B cell (primary cell): ENCODE measurements at regions not wholly inside any gene's neighbourhood (a gene's known extent, or its start where the extent isn't known, plus 50 kb on each side); places are given as distances from the start of the nearest gene placed in this dataset.

Source experiments
- ATAC-seq: fragments of 200-7000 bp; cut with Tn5 transposase; one replicate; pipeline ENCODE4 v1.10.0; 2021; ENCODE audit warnings: low read depth, mild to moderate bottlenecking, moderate number of reproducible peaks, moderate library complexity
- CTCF ChIA-PET: fragments of 350-600 bp; sonication (Branson Sonifier 250); formaldehyde crosslinking; loops from one replicate; lab custom pipeline; 2021; ENCODE audit warnings: antibody characterized with exemption, inconsistent platforms; lab: Charles Lee
- POLR2A ChIA-PET: fragments of 350-600 bp; sonication (Branson Sonifier 250); formaldehyde crosslinking; loops from one replicate; lab custom pipeline; 2021; ENCODE audit warnings: antibody characterized with exemption; lab: Charles Lee
- DNase-seq: peaks from one replicate; pipeline ENCODE4 v3.0.0; 2013
- H2AFZ ChIP-seq: 2 replicates; pipeline ENCODE4 v1.6.1; 2012; ENCODE audit warnings: mild to moderate bottlenecking, low read depth, low read length; ENCODE audit not compliant: insufficient read depth, poor library complexity, severe bottlenecking
- H3K27ac ChIP-seq, 2 donors: 1 replicate in 1 of 2; 2 replicates in 1 of 2; pipeline ENCODE4 v1.5.1; 2012 to 2013; ENCODE audit warnings: low read length in 2 of 2, mild to moderate bottlenecking in 2 of 2, moderate library complexity in 1 of 2
- H3K27me3 ChIP-seq, 4 experiments: fragments of 200-600 bp in 1 of 4; sonication (generic) in 1 of 4; replicated peaks in 1 of 4; 1 replicate in 2 of 4; 2 replicates in 2 of 4; pipeline versions ENCODE4 v1.6.1 to v1.7.0; 2013 to 2016; ENCODE audit warnings: low read length in 3 of 4, mild to moderate bottlenecking in 2 of 4, mixed read lengths in 1 of 4, moderate library complexity in 1 of 4; ENCODE audit not compliant: insufficient read depth in 4 of 4, control insufficient read depth in 3 of 4; ENCODE audit errors: control extremely low read depth in 1 of 4
- H3K36me3 ChIP-seq, 2 experiments: replicated peaks in 1 of 2; 1 replicate in 1 of 2; 2 replicates in 1 of 2; pipeline versions ENCODE4 v1.6.1 to v1.7.1; 2013; ENCODE audit warnings: low read length in 1 of 2; ENCODE audit not compliant: insufficient read depth in 2 of 2, control insufficient read depth in 1 of 2; ENCODE audit errors: control extremely low read depth in 1 of 2, extremely low read depth in 1 of 2
- H3K4me1 ChIP-seq, 2 donors: fragments of 200-600 bp in 1 of 2; sonication (generic) in 1 of 2; 1 replicate in 1 of 2; 2 replicates in 1 of 2; pipeline versions ENCODE4 v1.5.1 to v1.6.1; 2013 to 2017; ENCODE audit warnings: low read length in 2 of 2; ENCODE audit not compliant: control insufficient read depth in 2 of 2, insufficient read depth in 2 of 2
- H3K4me2 ChIP-seq: replicated peaks from 2 replicates; pipeline ENCODE3; 2012; ENCODE audit warnings: mild to moderate bottlenecking, low read depth, low read length; ENCODE audit not compliant: poor library complexity, severe bottlenecking
- H3K4me3 ChIP-seq, 5 experiments: fragments of 200-600 bp in 1 of 5; sonication (generic) in 1 of 5; 1 replicate in 3 of 5; 2 replicates in 2 of 5; pipeline versions ENCODE4 v1.5.1 to v1.7.0; 2011 to 2016; ENCODE audit warnings: low read length in 4 of 5, mild to moderate bottlenecking in 4 of 5, low read depth in 2 of 5, control low read depth in 1 of 5, moderate library complexity in 1 of 5; ENCODE audit not compliant: insufficient read depth in 1 of 5; ENCODE audit errors: control extremely low read depth in 1 of 5, extremely low read depth in 1 of 5
- H3K79me2 ChIP-seq: fragments of 200-600 bp; sonication (generic); one replicate; pipeline ENCODE4 v1.6.0; 2016; ENCODE audit warnings: low read length; ENCODE audit not compliant: control insufficient read depth, insufficient read depth
- H3K9ac ChIP-seq: fragments of 200-600 bp; sonication (generic); 2 replicates; pipeline ENCODE4 v1.6.1; 2017; ENCODE audit warnings: mild to moderate bottlenecking, low read length, moderate library complexity
- H3K9me3 ChIP-seq, 3 donors: one replicate each; pipeline versions ENCODE4 v1.6.1 to v1.7.1; 2013; ENCODE audit warnings: low read length in 2 of 3; ENCODE audit not compliant: control insufficient read depth in 2 of 3, insufficient read depth in 1 of 3; ENCODE audit errors: control extremely low read depth in 1 of 3
- H4K20me1 ChIP-seq: 2 replicates; pipeline ENCODE4 v1.6.0; 2012; ENCODE audit warnings: mild to moderate bottlenecking, low read length; ENCODE audit not compliant: insufficient read depth, control insufficient read depth, poor library complexity, severe bottlenecking
- H3K27ac Mint-ChIP-seq: one replicate; pipeline ENCODE4 v1.8.0; 2021; ENCODE audit warnings: mixed read lengths
- H3K27me3 Mint-ChIP-seq: one replicate; pipeline ENCODE4 v1.8.0; 2021; ENCODE audit warnings: mixed read lengths
- H3K4me1 Mint-ChIP-seq: one replicate; pipeline ENCODE4 v1.8.0; 2021; ENCODE audit warnings: mixed read lengths
- H3K4me3 Mint-ChIP-seq: one replicate; pipeline ENCODE4 v1.8.0; 2021; ENCODE audit warnings: mixed read lengths
- H3K9me3 Mint-ChIP-seq: one replicate; pipeline ENCODE4 v1.8.0; 2022; ENCODE audit warnings: mixed read lengths; ENCODE audit not compliant: insufficient read depth
- EZH2 ChIP-seq: IDR thresholded peaks from 2 replicates; pipeline ENCODE4 v1.6.1; 2012; ENCODE audit warnings: borderline replicate concordance, low read depth, mild to moderate bottlenecking, moderate library complexity, low read length; ENCODE audit not compliant: insufficient read depth, poor library complexity, severe bottlenecking
- WGBS: methylation state at CpG from one replicate; pipeline ENCODE4 v1.1.5; 2013; ENCODE audit warnings: missing lambda C conversion rate; ENCODE audit not compliant: insufficient coverage; 5-methylcytosine and 5-hydroxymethylcytosine counted together
- intact Hi-C: fragments of 100-400 bp; cut with micrococcal nuclease; formaldehyde crosslinking; loops from one replicate; pipeline ENCODE4 v1.10.0; 2022
- TF ChIP-seq, protein P1 (sequence below): fragments of 200-600 bp; IDR thresholded peaks from one replicate; pipeline ENCODE4 v1.8.0; 2022; ENCODE audit warnings: antibody characterized with exemption, mild to moderate bottlenecking

DNA sequence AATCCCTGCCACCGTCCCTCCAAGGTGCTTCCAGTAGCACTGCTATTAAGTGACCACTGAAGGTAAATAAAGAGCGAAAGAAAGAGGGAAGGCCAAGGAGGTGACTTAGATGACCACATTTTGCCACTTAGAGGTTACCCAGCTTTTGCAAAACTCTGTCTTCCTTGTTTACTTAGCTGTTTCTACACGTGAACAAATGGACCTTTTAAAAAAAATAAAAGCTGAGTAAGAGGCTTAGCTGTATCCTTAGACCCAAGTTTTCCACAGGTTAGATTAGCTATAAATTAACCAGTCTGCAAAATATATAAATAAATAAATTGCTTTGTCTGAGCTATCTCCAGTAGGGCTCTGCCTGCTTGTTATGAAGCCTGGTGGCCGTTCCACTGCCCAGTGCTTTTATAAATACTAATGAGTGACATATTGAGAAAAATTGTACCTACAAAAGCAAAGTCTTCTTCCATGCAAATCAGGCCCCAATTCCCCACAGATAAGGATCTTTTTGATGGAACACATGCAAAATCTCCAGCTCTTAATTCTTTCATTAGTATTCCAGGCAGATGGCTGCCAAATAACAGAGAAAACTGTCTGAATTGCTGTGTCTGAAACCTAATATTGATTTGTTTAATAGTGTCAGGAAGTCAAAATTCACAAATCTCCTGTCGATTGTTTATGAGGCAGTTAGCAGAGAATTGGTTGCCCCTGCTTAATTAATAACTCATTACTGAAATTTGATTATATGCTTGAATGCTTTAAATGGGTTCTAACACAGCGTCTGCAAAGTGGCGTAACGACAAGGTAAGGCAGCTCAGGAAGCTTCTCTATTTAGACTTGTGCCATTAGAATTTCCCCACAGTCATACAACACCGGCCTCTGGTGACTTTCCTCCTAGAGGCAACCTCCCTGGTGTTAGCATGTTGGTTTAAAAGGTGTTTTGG, 176.7 kb downstream of the EMX2 start:
- WGBS, result 63% methylated on average over 1 of the region's 9 CpGs
- H3K4me1 Mint-ChIP-seq, result no peaks in the 10 kb centered on the region
- H3K36me3 ChIP-seq, result no peaks in the 10 kb centered on the region
- POLR2A ChIA-PET, result no interaction called here
- H3K27ac ChIP-seq, result no peak overlapping the region
- peaks cover 0 to 2% (median 0%) of the 10 kb centered on the region in 4 experiments for H3K27me3 ChIP-seq
- no peaks in the 10 kb centered on the region for H3K79me2 ChIP-seq
- intact Hi-C loops, result no loop called here
- H3K9me3 ChIP-seq, result peaks cover 0 to 6% (median 0%) of the 10 kb centered on the region in 3 donors
- H3K27me3 Mint-ChIP-seq, result peaks cover 20% of the 10 kb centered on the region
- no peak overlapping the region for H2AFZ ChIP-seq
- no peak overlapping the region for H3K4me3 ChIP-seq
- DNase-seq, result no peak
- H3K4me3 Mint-ChIP-seq, result no peak overlapping the region
- H3K4me1 ChIP-seq, result no peaks in the 10 kb centered on the region
- no peaks in the 10 kb centered on the region for H4K20me1 ChIP-seq
- TF ChIP-seq, protein P1, sequence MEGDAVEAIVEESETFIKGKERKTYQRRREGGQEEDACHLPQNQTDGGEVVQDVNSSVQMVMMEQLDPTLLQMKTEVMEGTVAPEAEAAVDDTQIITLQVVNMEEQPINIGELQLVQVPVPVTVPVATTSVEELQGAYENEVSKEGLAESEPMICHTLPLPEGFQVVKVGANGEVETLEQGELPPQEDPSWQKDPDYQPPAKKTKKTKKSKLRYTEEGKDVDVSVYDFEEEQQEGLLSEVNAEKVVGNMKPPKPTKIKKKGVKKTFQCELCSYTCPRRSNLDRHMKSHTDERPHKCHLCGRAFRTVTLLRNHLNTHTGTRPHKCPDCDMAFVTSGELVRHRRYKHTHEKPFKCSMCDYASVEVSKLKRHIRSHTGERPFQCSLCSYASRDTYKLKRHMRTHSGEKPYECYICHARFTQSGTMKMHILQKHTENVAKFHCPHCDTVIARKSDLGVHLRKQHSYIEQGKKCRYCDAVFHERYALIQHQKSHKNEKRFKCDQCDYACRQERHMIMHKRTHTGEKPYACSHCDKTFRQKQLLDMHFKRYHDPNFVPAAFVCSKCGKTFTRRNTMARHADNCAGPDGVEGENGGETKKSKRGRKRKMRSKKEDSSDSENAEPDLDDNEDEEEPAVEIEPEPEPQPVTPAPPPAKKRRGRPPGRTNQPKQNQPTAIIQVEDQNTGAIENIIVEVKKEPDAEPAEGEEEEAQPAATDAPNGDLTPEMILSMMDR, result no peak
- TF ChIP-seq EZH2, result no peak
- no peak overlapping the region for H3K27ac Mint-ChIP-seq
- H3K9me3 Mint-ChIP-seq, result peaks cover 3% of the 10 kb centered on the region
- no peak overlapping the region for H3K4me2 ChIP-seq
- CTCF ChIA-PET, result no interaction called here
- no peak for ATAC-seq
- H3K9ac ChIP-seq, result no peak overlapping the region
